GM12891 (cell line): ENCODE measurements at regions not wholly inside any gene's neighbourhood (a gene's known extent, or its start where the extent isn't known, plus 50 kb on each side); places are given as distances from the start of the nearest gene placed in this dataset.

ENCODE experiments used
- POLR2A ChIP-seq: IDR thresholded peaks from 2 replicates; pipeline ENCODE4 v1.6.1; 2011; ENCODE audit warnings: low read depth, low read length, control low read depth
- POLR2AphosphoS5 ChIP-seq: IDR thresholded peaks from 2 replicates; pipeline ENCODE4 v1.6.1; 2011; ENCODE audit warnings: low read depth, low read length, control low read depth
- SPI1 ChIP-seq: IDR thresholded peaks from 2 replicates; pipeline ENCODE4 v1.6.1; 2011; ENCODE audit warnings: low read depth, low read length, control low read depth

- TF ChIP-seq POLR2A (no peak), POLR2AphosphoS5 (no peak), SPI1 (no peak)
Measured at GRCh38 chr2:784753-785152, 107.5 kb upstream of the TMEM18 start.
